ENCODE measurements at regions not wholly inside any gene's neighbourhood (a gene's known extent, or its start where the extent isn't known, plus 50 kb on each side); places are given as distances from the start of the nearest gene placed in this dataset.
"Not testable (repeated sequence)": the region's sequence is repeated elsewhere in the genome, so short reads cannot be mapped to it uniquely, and the experiment has no call there.

- Mint-ChIP-seq H3K27ac (peak overlapping the region in 1 of 2 donors; percentile 23), H3K36me3 (no peaks in the 10 kb centered on the region), H3K9me3 (peaks cover 4 to 12% of the 10 kb centered on the region in 2 donors)
- no peak for DNase-seq (ENCODE audit: low spot score in 2 of 2)
- no peak for ATAC-seq
These were observed 56.5 kb downstream of the NPPC start for GRCh38 chr2:231869704-231870103.

- DNase-seq (ENCODE audit: low spot score in 2 of 2); ATAC-seq; H3K27ac Mint-ChIP-seq; H3K36me3 Mint-ChIP-seq: not testable (repeated sequence)
- peaks cover 4 to 12% of the 10 kb centered on the region in 2 donors for H3K9me3 Mint-ChIP-seq
These were observed 57.2 kb downstream of the NPPC start for GRCh38 chr2:231869016-231869415.

GRCh38 chr2:231866450-231866849 lies 59.7 kb downstream of the NPPC start:
- Mint-ChIP-seq H3K36me3 (no peaks in the 10 kb centered on the region), H3K9me3 (peaks cover 4 to 12% of the 10 kb centered on the region in 2 donors), H3K27ac (no peak overlapping the region)
- ATAC-seq (no peak), DNase-seq (ENCODE audit: low spot score in 2 of 2) (no peak)

GRCh38 chr2:231865222-231865621 lies 61.0 kb downstream of the NPPC start:
- Mint-ChIP-seq H3K36me3 (no peaks in the 10 kb centered on the region), H3K27ac (no peak overlapping the region), H3K9me3 (peaks cover 4 to 12% of the 10 kb centered on the region in 2 donors)
- ATAC-seq = no peak
- no peak for DNase-seq (ENCODE audit: low spot score in 2 of 2)

GRCh38 chr2:231862071-231862470 lies 64.1 kb downstream of the NPPC start:
- Mint-ChIP-seq H3K27ac (no peak overlapping the region), H3K36me3 (no peaks in the 10 kb centered on the region), H3K9me3 (peaks cover 4 to 7% of the 10 kb centered on the region in 2 donors)
- DNase-seq (ENCODE audit: low spot score in 2 of 2) (no peak), ATAC-seq (no peak)

GRCh38 chr2:231861288-231861931 lies 64.8 kb downstream of the NPPC start:
- ATAC-seq (no peak), DNase-seq (ENCODE audit: low spot score in 2 of 2) (no peak)
- H3K36me3 Mint-ChIP-seq = no peaks in the 10 kb centered on the region
- H3K9me3 Mint-ChIP-seq = peaks cover 4 to 7% of the 10 kb centered on the region in 2 donors
- no peak overlapping the region for H3K27ac Mint-ChIP-seq
